HG02759 (cell line): ENCODE measurements at regions not wholly inside any gene's neighbourhood (a gene's known extent, or its start where the extent isn't known, plus 50 kb on each side); places are given as distances from the start of the nearest gene placed in this dataset.

Experiments used
- ATAC-seq: cut with Tn5 transposase; IDR thresholded peaks from one replicate; pipeline ENCODE4 v1.9.1; 2021; ENCODE audit warnings: mild to moderate bottlenecking, moderate library complexity; ENCODE audit not compliant: unreplicated experiment

- ATAC-seq: no peak
Measured at GRCh38 chr6:156575361-156575760, 201.8 kb upstream of the ARID1B start.

GRCh38 chr6:156564807-156565149 lies 212.4 kb upstream of the ARID1B start:
- no peak for ATAC-seq

GRCh38 chr6:156564127-156564806 lies 212.9 kb upstream of the ARID1B start:
- peak; percentile 99 for ATAC-seq

- no peak for ATAC-seq
Measured at GRCh38 chr6:156563714-156564113, 213.5 kb upstream of the ARID1B start.

GRCh38 chr6:156562636-156563035 lies 214.5 kb upstream of the ARID1B start:
- no peak for ATAC-seq

- ATAC-seq: no peak
Measured at GRCh38 chr6:156562019-156562418, 215.2 kb upstream of the ARID1B start.

GRCh38 chr6:156560476-156560875 lies 216.7 kb upstream of the ARID1B start:
- no peak for ATAC-seq

- no peak for ATAC-seq
Measured at GRCh38 chr6:156559162-156559690, 218.0 kb upstream of the ARID1B start.

- no peak for ATAC-seq
Measured at GRCh38 chr6:156557911-156558259, 219.3 kb upstream of the ARID1B start.

GRCh38 chr6:156557251-156557910 lies 219.8 kb upstream of the ARID1B start:
- peak; percentile 38 for ATAC-seq

- ATAC-seq: no peak
Measured at GRCh38 chr6:156556811-156557210, 220.4 kb upstream of the ARID1B start.

GRCh38 chr6:156555116-156555515 lies 222.1 kb upstream of the ARID1B start:
- no peak for ATAC-seq

GRCh38 chr6:156554160-156554559 lies 223.0 kb upstream of the ARID1B start:
- ATAC-seq: no peak

GRCh38 chr6:156552849-156553248 lies 224.3 kb upstream of the ARID1B start:
- ATAC-seq: no peak

- ATAC-seq: no peak
Measured at GRCh38 chr6:156550949-156551348, 226.2 kb upstream of the ARID1B start.

GRCh38 chr6:156545931-156546330 lies 231.2 kb upstream of the ARID1B start:
- no peak for ATAC-seq

GRCh38 chr6:156545021-156545420 lies 232.2 kb upstream of the ARID1B start:
- no peak for ATAC-seq

- no peak for ATAC-seq
Measured at GRCh38 chr6:156544046-156544445, 233.1 kb upstream of the ARID1B start.

GRCh38 chr6:156543431-156543830 lies 233.7 kb upstream of the ARID1B start:
- ATAC-seq: no peak

- no peak for ATAC-seq
Measured at GRCh38 chr6:156538875-156539660, 238.1 kb upstream of the ARID1B start.

- ATAC-seq: no peak
Measured at GRCh38 chr6:156534594-156534993, 242.6 kb upstream of the ARID1B start.
